Peyer's patch (tissue), 4 donors: ENCODE measurements at regions not wholly inside any gene's neighbourhood (a gene's known extent, or its start where the extent isn't known, plus 50 kb on each side); places are given as distances from the start of the nearest gene placed in this dataset.
"Not testable (repeated sequence)": the region's sequence is repeated elsewhere in the genome, so short reads cannot be mapped to it uniquely, and the experiment has no call there.

ENCODE experiments used
- DNase-seq, 3 donors: peaks; one replicate each; pipeline ENCODE4 v3.0.0-alpha.2; 2017 to 2019
- H3K27ac ChIP-seq, 4 donors: fragments of 200-600 bp; sonication (generic); one replicate each; pipeline ENCODE4 v1.5.1; 2016 to 2019
- H3K27me3 ChIP-seq, 2 donors: fragments of 200-600 bp; sonication (generic); one replicate each; pipeline ENCODE4 v1.5.1; 2019
- H3K36me3 ChIP-seq, 3 donors: fragments of 200-600 bp; sonication (generic); one replicate each; pipeline ENCODE4 v1.5.1; 2016 to 2019
- H3K4me1 ChIP-seq, 4 donors: fragments of 200-600 bp; sonication (generic); one replicate each; pipeline ENCODE4 v1.5.1; 2016 to 2019
- H3K4me3 ChIP-seq, 4 donors: fragments of 200-600 bp; sonication (generic); 1 replicate in 3 of 4; 2 replicates in 1 of 4; pipeline ENCODE4 v1.5.1; 2016 to 2019; ENCODE audit warnings: mild to moderate bottlenecking in 1 of 4
- H3K9me3 ChIP-seq, 4 donors: fragments of 200-600 bp; sonication (generic); one replicate each; pipeline ENCODE4 v1.5.1; 2016 to 2019; ENCODE audit warnings: mild to moderate bottlenecking in 1 of 4
- CTCF ChIP-seq, 6 experiments: fragments of 450-650 bp in 4 of 6; fragments of 200-600 bp in 2 of 6; sonication (generic) in 1 of 6; IDR thresholded peaks; one replicate each; pipeline ENCODE4 v1.5.1; 2017 to 2019; ENCODE audit warnings: antibody characterized with exemption in 6 of 6, mild to moderate bottlenecking in 3 of 6, moderate library complexity in 1 of 6
- POLR2A ChIP-seq, 2 donors: fragments of 450-650 bp; IDR thresholded peaks; one replicate each; pipeline ENCODE4 v1.5.1; 2017; ENCODE audit warnings: antibody characterized with exemption in 2 of 2, mild to moderate bottlenecking in 2 of 2, moderate library complexity in 2 of 2

- Histone ChIP-seq H3K4me1 (no peaks in the 10 kb centered on the region), H3K9me3 (no peaks in the 10 kb centered on the region), H3K27me3 (no peaks in the 10 kb centered on the region), H3K4me3 (no peak overlapping the region), H3K27ac (no peak overlapping the region), H3K36me3 (no peaks in the 10 kb centered on the region)
- DNase-seq = no peak
- no peak for TF ChIP-seq POLR2A (IDR thresholded peaks at IDR 0.05)
- TF ChIP-seq CTCF (IDR thresholded peaks at IDR 0.05) = no peak
Observed at GRCh38 chr2:18966131-18966530, 376.8 kb upstream of the NT5C1B start.

- not testable (repeated sequence) for H3K4me3 ChIP-seq, H3K9me3 ChIP-seq, H3K27me3 ChIP-seq, H3K36me3 ChIP-seq, DNase-seq, H3K27ac ChIP-seq, H3K4me1 ChIP-seq
Observed at GRCh38 chr2:18963739-18964256, 374.4 kb upstream of the NT5C1B start.

- Histone ChIP-seq H3K4me3 (no peak overlapping the region), H3K27me3 (no peaks in the 10 kb centered on the region), H3K4me1 (no peaks in the 10 kb centered on the region), H3K9me3 (no peaks in the 10 kb centered on the region), H3K27ac (no peak overlapping the region), H3K36me3 (no peaks in the 10 kb centered on the region)
- no peak for TF ChIP-seq POLR2A (IDR thresholded peaks at IDR 0.05)
- TF ChIP-seq CTCF (IDR thresholded peaks at IDR 0.05) = no peak
- DNase-seq = no peak
Observed at GRCh38 chr2:18961991-18962421, 372.6 kb upstream of the NT5C1B start.

- no peak for TF ChIP-seq CTCF (IDR thresholded peaks at IDR 0.05)
- TF ChIP-seq POLR2A (IDR thresholded peaks at IDR 0.05) = no peak
- Histone ChIP-seq H3K36me3 (no peaks in the 10 kb centered on the region), H3K9me3 (no peaks in the 10 kb centered on the region), H3K27me3 (no peaks in the 10 kb centered on the region), H3K27ac (no peak overlapping the region), H3K4me3 (no peak overlapping the region), H3K4me1 (no peaks in the 10 kb centered on the region)
- no peak for DNase-seq
Observed at GRCh38 chr2:18959952-18960717, 370.8 kb upstream of the NT5C1B start.

- H3K36me3 ChIP-seq = no peaks in the 10 kb centered on the region
- H3K27me3 ChIP-seq = no peaks in the 10 kb centered on the region
- no peak overlapping the region for H3K27ac ChIP-seq
- H3K4me3 ChIP-seq = no peak overlapping the region
- H3K4me1 ChIP-seq = no peaks in the 10 kb centered on the region
- no peak for DNase-seq
- TF ChIP-seq POLR2A (IDR thresholded peaks at IDR 0.05) (no peak), CTCF (IDR thresholded peaks at IDR 0.05) (no peak)
- H3K9me3 ChIP-seq = no peaks in the 10 kb centered on the region
Observed at GRCh38 chr2:18959200-18959599, 369.8 kb upstream of the NT5C1B start.

- TF ChIP-seq POLR2A (IDR thresholded peaks at IDR 0.05) = no peak
- TF ChIP-seq CTCF (IDR thresholded peaks at IDR 0.05) = no peak
Observed at GRCh38 chr2:18957909-18958308, 368.5 kb upstream of the NT5C1B start.

More at GRCh38 chr2:18957909-18958308, 368.5 kb upstream of the NT5C1B start:
- H3K27ac ChIP-seq = no peak overlapping the region
- H3K36me3 ChIP-seq = no peaks in the 10 kb centered on the region
- no peaks in the 10 kb centered on the region for H3K4me1 ChIP-seq
- H3K27me3 ChIP-seq = no peaks in the 10 kb centered on the region
- no peak for DNase-seq
- H3K4me3 ChIP-seq = no peak overlapping the region
- H3K9me3 ChIP-seq = no peaks in the 10 kb centered on the region
